H1 (cell line): ENCODE measurements at regions not wholly inside any gene's neighbourhood (a gene's known extent, or its start where the extent isn't known, plus 50 kb on each side); places are given as distances from the start of the nearest gene placed in this dataset.

ENCODE experiments used
- CHD1 ChIP-seq: IDR thresholded peaks from 2 replicates; pipeline ENCODE4 v1.6.1; 2012; ENCODE audit warnings: low read depth, low read length, improper control_type of control experiment
- CTCF ChIP-seq, 3 experiments: IDR thresholded peaks; 1 replicate in 2 of 3; 2 replicates in 1 of 3; pipeline versions ENCODE4 v1.5.1 to v1.6.1; 2011; ENCODE audit warnings: low read length in 3 of 3, mild to moderate bottlenecking in 3 of 3, inconsistent platforms in 2 of 3, low read depth in 1 of 3, moderate library complexity in 1 of 3; ENCODE audit not compliant: insufficient read depth in 1 of 3; ENCODE audit errors: control extremely low read depth in 1 of 3
- JUND ChIP-seq: IDR thresholded peaks from 2 replicates; pipeline ENCODE4 v1.6.1; 2011; ENCODE audit warnings: mild to moderate bottlenecking, improper control_type of control experiment, low read length
- MAFK ChIP-seq: IDR thresholded peaks from 2 replicates; pipeline ENCODE4 v1.6.1; 2012; ENCODE audit warnings: low read depth, mild to moderate bottlenecking, improper control_type of control experiment, low read length
- SIRT6 ChIP-seq: IDR thresholded peaks from one replicate; pipeline ENCODE4 v1.7.1; 2012; ENCODE audit warnings: low read length, inconsistent platforms
- SP2 ChIP-seq: IDR thresholded peaks from 2 replicates; pipeline ENCODE4 v1.6.1; 2012; ENCODE audit warnings: mild to moderate bottlenecking, low read length, inconsistent platforms
- TCF12 ChIP-seq: IDR thresholded peaks from 2 replicates; pipeline ENCODE4 v1.6.1; 2011; ENCODE audit warnings: low read depth, mild to moderate bottlenecking, low read length
- TEAD4 ChIP-seq: IDR thresholded peaks from 2 replicates; pipeline ENCODE4 v1.6.1; 2012; ENCODE audit warnings: low read depth, low read length, inconsistent platforms, mixed read lengths

GRCh38 chr6:6900569-6901204, 207.1 kb upstream of the RREB1 start (continued):
- no peak for TF ChIP-seq CTCF (IDR thresholded peaks at IDR 0.05; ENCODE audit: control extremely low read depth in 1 of 3, insufficient read depth in 1 of 3, low read depth in 1 of 3, low read length in 3 of 3)
- TF ChIP-seq TCF12 = no peak
- no peak for TF ChIP-seq JUND
- TF ChIP-seq SP2 = no peak
- no peak for TF ChIP-seq TEAD4
- TF ChIP-seq MAFK = no peak
- TF ChIP-seq CHD1 = no peak
- TF ChIP-seq SIRT6 = no peak
